CD4-positive, alpha-beta T cell treated with Interferon alpha-2 for 1 hour (primary cell): ENCODE measurements at regions not wholly inside any gene's neighbourhood (a gene's known extent, or its start where the extent isn't known, plus 50 kb on each side); places are given as distances from the start of the nearest gene placed in this dataset.

Experiments
- DNase-seq, 2 donors: peaks; one replicate each; pipeline ENCODE4 v3.0.0-alpha.2; 2020 to 2022

DNA sequence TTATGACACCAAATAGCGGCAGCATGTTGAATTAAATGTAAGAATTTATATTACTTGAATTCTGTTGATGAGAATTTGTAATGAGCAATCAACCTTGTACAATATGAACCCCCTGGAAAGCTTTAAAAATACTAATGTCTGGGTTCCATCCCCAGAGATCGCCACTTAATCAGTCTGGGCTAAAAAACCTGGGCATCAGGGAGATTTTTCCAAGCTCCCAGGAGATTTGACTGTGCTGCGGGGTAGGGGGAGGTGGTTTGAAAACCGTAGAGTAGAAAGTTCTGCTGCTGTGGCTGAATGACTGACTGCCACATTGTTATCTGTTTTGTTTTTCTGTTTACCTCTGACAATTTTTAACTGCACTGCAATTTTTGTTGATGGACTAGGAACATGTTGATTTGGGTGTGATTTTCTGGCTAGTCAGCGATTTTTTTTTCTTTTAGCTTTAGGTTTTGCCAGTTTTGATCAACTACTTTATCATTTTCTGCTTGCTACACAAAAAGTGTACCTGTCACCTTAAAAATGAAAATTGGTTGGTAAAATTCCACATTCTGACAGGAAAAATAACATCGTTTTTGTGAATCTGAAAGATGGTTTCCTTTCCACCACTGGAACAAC lies 79.3 kb downstream of the PCTP start:
- DNase-seq = no peak

DNA sequence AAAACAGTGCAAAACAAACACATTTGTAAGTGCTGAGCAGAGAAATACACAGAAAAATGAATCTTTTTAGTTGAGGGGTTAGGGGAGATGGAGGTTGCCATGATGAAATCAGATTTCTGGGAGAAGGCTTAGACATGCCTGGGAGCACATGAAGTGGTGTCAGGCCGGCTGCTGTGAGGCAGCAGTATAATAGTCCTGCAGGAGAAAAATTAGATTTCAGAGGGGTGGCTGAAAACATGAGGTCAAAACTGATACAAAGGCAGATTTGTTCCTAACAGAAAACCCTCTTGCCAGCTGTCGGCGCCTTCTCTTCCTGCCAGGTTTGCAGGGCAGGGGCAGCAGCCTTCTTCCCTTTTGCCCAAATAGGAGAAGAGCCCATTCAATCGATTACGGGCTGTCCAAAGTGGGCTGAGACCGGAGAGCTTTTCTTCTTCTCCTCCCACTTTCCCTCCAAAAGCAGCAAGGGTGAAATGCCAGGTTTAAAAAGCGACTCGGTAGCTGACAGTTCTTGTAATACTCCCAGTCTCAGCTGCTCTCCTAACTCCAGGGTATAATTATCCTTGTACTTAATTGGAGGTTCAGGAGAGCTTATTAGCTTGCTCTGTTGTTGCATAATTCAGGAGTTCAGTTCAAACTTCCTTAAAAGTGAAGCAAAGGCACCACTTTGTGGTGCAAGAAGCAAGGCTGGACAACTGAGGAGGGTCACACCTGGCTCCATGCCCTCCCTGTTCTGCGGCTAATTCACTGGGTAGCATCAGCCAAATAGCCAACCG lies 80.0 kb downstream of the PCTP start:
- no peak for DNase-seq

DNA sequence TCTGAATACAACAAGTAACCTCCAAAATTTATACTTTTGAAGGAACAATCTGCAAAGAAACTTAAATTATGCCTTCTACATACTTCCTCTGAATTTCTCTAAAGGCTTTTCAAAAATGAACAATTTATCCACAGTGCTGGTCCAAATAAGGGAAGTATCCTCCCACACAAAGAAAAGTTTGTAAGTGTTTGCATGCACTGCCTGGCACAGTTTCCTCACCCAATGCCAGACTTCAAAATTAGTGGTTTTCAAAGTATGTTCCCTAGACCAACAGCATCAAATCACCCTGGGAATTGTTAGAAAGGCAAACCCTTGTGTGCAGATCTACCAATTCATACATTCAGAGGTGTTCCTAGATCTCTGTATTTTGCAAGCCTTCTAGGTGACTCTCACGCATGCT lies 82.5 kb downstream of the PCTP start:
- no peak for DNase-seq

DNA sequence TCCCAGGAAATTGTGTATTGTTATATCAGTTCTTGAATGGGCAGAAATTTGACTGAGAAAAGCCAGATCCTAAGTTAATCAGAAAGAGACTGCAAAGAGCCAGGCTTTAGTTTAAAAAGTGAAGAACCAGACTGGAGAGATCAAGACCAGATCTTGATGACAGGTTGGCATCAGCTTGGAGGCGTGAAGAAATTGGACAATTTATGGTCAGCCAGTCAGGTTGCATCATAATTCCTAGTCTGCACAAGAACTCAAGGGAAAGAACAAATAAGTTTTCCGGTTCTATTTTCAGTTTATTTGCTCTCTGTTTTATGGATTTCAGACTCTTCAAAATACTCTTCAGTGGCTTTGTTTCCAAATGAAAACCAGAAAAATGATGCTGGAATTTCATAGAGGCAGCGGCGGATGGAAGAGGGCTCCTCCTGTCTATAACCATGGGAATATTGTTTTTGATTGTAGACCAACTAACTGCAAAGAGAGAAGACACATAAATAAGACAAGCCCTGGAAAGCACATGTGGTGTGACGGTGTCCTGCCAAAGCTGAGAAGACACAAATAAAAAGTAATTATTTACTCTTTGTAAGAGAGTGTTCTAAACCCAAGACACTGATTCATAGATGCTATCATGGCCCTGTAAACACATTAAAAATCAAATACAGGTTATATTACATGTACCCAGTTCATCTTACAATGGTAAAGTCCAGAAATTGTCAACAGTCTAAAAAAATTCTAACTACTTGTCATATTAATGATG lies 91.7 kb downstream of the PCTP start:
- DNase-seq = no peak

DNA sequence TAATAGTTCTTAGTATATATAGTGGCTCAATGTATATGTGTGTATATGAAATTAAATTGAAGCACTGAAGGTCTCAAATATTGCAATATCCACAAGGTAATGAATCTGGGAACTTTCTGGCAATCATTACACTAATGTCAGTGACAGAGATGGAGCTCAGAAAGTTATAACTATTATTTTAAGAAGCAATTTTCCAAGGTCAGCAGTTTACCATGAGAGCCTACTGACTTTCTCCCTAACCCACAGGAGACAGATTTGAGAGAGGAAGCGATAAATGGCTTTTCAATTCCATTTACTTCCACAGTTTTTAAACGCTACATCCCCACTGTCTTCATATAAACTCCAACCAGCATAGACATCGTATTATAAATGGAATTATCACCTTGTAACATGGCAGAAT lies 92.9 kb downstream of the PCTP start:
- DNase-seq = no peak

DNA sequence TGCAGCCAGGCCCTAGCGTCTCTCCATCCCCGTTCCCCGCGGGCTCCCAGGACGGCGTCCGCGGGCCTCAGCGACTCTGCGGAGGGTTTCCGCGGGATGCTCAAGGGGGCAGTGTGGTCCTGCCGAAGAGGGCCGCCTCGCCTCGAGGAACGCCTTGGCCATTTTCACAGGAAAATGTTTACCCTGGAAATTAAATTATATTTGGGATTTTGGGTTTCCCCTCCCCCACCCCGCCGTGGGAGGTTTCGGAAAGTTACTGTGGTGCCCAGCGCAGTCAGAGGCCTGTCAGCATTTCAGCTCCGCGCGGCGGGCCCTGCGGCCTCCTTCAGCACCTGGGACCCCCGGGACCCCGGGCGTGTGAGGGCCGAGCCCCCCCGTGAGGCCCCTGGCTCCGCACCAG lies 94.5 kb downstream of the PCTP start:
- no peak for DNase-seq

DNA sequence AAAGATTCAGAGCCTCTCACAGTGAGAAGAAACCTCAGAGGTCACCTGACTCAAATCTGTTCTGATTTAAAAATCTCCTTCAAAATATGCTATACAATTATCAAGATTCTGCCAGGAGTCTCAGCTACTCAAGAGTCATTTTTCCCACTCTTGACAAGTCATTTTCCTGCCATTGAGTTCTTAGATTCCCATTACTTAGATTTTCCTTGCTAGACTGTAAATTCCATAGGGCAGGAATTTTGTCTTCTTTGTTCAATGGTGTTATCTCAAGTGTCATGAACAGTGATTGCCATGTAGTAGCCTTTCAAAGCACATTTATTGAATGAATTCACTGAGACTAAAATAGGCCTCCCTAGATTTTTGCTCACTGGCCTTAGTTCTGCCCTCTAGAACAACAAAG lies 95.9 kb downstream of the PCTP start:
- DNase-seq = no peak

DNA sequence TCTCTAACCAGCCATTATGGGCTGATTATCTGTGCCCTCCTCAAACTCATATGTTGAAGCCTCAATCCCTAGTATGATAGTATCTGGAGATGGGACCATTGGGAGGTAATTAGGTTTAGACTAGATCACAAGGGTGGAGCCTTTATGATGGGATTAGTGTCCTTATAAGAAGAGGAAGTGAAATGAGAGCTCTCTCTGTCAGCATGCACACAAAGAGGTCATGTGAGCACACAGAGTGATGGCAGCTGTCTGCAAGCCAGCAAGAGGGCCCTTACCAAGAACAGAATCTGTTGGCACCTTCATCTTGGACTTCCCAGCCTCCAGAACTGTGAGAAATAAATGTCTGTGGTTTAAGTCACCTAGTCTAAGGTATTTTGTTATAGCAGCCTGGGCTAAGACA lies 101.9 kb downstream of the PCTP start:
- no peak for DNase-seq

DNA sequence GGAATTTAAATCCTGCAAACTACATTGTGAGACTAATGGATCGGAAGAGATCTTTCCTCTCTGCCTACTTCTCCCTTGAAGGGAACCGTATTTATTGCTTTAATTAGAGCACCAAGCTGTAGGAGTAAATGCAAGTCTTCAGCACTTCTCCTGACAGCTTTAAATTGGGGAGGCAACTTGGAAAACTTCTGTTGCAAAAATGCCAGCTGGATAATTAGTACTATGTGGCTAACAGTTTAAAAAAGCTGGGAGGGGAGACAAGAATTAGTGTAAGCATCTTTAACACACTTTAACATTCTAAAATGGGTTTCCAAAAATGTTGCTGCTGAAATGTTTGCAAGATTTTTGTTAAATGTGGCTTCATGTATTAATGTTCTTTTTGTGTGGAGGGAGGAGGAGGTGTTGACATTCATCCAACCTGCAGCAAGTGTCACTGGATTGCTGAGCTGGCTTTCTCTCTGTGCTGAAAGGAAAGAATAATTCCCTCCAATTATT lies 108.5 kb downstream of the PCTP start:
- DNase-seq = no peak

DNA sequence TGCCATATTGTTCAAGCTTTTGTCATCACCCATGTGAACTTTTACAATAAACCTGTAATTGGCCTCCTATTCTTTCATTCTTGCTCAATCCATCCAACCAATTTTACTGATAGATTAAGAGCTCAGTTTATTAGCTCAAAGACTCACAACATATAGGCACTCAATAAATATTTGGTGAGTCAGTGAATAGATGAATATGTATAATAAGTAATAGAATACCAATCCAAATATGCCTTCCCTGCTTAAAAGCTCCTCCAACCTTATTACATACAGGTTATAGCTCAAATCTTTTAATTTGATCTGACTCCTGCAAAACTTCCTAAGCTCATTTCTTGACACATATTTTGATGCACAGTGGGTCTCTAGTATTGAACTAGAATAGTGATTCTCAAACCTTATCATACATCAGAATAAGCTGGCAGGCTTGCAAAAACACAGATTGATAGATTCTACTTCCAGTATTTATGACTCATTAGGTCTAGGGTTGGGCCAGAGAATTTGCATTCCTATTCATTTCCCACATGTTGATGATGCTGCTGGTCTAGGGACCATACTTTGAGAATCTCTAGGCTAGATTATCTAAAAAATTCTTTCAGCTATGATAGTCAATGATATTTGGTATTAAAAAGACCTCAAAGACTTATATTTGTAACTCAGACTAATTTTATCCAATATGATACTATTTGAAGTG lies 114.4 kb downstream of the PCTP start:
- no peak for DNase-seq

DNA sequence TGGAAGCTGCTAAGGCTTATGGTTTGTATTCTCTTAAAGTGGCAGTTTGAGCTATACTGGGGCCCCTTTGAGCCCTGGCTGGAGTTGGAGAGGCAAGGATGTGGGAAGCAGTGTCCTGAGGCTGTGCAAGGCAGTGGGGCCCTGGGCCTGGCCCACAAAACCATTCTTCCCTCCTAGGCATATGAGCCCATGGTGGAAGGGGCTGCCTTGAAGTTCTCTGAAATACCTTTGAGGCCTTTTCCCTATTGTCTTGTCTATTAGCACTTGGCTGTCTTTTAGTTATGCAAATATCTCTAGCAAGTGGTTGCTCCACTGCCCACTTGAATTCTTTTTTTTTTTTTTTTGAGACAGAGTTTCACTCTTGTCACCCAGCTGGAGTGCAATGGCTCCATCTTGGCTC lies 119.2 kb downstream of the PCTP start:
- DNase-seq = no peak

DNA sequence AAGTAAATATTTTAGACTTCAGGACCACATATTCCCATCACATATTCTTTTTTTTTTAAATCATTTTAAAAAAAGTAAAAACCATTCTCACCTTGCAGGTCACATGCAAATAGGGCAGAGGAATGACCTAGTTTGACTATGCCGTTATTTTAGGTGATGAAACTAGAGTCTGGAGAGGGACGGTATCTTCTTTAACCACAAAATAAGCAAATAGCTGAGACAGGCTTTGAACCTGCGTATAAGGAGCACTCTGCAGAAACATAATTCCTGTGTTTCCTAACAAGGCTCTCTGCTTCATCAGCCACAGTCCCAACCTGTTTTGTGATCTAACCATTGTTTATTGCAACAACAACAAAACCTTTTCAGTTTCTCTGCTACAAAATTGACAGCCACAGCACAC lies 121.5 kb downstream of the PCTP start:
- DNase-seq = no peak

DNA sequence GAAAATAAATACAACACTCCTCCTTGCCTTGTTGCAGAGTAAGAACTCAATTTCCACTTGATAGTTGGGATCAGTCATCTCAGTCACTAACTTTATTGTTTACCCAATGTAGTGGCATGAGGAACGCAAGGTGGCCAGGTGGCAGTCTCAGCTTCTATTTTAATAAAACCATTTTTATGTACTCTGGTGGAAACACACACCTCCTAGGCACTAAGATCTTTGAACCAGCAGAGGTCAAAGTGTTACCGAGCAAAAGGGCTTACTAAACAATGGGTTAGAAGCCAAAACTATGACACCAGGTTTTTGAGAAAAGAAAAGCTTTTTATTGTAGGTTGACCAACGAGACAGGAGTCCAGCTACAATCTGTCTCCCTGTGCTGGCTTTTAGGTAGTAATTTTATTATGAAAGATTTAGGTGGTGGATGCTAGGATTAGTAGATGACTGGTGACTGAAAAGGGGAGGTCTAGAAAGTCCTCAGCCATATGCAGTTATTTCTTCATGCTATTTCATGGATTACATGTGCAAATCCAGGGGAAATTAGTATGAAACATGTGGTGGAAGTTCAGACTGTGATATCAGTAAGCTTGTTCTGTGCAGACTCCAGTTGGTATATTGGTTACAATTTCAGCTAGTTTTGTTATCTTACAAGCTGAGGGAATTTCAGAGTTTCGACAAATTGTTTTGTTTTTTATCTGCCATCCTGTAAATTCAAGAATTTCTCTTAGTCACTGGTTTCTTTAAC lies 122.3 kb downstream of the PCTP start:
- no peak for DNase-seq

DNA sequence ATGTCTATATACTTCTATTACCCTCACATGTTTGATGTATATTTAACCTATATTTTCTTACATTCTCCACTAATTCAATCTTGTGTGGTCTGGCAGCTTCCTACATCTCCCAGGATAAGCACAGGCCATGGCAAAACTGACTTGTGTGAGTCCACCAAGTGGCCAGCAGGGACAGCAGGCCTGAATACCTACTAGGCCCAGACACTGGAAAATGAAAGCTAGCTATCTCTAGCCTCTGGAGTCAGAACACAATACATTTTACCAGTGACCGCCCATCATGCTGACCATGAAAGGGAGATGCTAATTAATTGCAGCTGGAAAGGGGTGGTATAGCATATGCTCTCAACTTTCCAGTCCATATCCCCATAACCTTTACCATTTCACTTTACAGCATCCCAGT lies 132.3 kb downstream of the PCTP start:
- DNase-seq = no peak

DNA sequence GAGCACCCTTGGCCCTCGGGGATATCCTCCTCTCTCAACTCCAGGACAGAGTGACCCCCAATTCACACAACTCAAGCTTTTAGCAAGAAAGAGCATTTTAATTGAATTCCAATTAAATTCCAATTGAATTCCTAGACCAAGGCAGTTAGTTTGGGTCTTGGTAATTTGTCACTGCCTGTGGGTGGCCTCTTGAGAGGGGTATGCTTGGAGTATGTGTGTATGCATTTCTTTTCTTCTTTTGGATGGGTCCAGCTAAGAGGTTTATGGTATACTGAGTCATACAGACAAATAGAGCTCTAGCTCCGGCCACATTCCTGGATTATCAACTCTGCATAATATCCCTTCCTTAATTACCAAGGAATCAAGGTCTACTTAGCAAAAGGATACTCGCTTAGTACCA lies 136.7 kb downstream of the PCTP start:
- DNase-seq = no peak

DNA sequence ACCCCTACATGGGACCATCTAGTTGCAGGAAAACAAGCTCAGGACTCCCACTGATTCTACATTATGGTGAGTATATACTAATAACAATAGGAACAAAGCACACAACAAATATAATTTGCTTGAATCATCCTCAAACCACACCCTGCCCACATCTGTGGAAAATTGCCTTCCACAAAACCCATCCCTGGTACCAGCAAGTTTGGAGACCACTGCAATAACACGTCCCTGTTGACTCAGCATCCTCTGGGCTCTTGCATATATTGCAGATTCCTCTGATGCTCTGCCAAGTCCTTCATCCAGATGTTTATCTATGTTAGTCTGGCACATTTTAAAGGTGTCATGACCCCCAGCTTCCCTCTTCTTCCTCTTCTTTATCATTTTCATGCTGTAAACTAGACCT lies 138.4 kb downstream of the PCTP start:
- DNase-seq = no peak

DNA sequence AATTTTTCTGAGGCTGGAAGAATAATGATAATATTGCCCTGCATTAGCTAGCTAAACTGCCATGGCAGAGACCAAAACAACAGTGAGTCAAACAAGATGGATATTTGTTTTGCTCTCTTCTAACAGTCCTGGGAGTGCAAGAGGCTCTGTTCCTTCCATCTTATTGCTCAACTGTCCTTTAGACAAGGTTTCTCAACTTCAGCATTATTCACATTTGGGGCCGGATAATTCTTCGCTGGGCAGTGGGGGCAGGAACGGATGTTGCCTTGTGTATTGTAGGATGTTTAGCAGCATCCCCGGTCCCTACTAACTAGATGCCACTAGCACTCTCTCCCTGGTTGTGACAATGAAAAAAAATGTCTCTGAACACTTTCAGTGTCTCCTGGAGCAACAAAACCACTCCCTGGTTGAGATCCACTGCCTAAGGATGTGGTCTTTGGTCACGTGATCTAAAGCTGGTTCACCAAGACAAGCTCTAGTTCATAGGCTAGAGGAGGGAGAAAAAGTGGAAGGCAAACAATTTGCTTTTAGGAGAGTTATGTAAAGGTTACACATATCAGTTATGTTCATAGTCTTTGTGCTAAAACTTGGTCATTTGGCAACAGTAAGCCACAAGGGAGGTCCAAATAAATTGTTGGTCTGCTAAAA lies 144.4 kb downstream of the PCTP start:
- DNase-seq = no peak

DNA sequence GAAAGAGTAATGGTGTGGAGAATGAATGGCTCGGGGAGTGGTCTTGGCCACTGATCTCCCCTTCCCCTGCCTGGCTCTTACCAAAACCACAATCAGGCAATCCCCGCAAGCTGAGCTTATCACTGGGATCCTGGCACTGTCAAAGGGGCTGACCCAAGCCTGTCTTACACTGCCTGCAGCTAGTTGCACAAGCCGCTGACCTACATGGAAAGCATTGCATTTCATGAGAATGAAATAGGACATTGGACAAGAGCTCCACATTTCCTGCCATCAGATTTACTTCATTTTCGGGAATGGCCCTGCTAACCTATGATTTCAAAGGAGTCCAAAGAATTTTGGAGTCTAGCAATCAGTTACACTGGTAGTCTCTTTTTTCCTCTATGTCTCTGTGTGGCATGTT lies 146.4 kb downstream of the PCTP start:
- DNase-seq = no peak

DNA sequence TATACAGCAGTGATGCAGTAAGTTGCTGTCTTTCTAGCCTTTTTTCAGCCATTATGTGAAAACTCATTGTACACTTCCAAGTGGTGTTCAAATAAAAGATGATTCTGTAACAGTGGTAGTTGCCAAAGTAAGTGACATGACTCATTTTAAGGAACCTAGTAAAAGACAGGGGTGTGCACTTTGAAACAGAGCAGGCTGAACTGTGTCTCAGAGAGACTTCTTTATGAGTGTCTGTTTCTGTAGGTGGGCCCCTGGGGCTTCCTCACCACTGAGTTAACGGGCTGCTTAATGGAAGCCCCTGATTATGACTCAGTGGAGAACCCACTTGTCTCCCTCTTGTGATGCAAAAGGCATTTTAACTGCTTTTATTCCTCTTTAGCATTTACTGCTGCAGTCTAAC lies 147.3 kb downstream of the PCTP start:
- no peak for DNase-seq

DNA sequence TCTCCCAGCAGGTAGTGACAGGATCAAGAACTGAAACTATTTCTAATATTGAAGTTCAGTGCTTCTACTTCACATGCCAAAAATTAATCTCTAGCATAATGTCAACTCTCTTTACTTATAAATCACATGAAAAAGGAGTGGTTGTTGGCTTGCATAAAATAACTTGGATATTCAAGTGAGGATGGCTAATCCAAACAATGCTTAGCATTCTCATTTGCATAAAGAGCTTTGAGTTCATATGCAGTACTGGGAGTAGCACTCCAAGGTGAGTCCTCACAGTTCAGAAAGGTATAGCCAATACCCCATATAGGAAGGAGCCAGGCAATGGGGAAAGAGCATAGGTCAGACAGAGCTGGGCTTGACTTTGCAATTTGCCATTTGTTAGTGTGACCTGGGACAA lies 149.3 kb downstream of the PCTP start:
- no peak for DNase-seq

DNA sequence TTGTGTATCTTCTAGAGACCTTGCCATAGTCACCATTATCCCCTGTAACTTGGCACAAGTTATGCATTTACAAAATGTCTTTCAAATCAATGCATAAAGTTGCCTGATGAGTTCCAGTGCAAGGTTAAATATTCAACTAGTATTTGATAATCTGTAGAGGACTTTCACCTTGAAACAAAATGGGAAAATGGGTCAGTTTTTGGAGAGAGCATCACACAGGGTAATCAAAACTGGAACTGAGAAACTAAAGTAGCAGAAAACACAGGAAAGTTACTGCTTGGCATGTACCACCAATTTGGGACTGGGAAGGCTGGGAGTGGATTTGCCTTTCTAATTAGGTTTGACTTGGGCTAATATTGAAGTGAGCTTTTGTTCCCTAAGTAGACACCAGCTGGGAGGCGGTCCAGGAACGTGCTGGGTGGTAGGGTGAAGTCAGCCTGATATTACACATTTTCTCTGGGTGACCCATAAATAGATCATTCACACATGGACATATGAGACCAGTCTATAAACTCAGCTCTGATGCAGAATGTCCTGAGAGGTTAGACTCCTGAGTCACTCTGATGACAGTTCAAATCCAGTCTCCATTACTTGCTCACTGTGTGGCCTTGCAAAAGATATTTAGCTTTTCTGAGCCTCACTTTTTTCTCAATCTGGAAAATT lies 152.3 kb downstream of the PCTP start:
- DNase-seq = no peak

DNA sequence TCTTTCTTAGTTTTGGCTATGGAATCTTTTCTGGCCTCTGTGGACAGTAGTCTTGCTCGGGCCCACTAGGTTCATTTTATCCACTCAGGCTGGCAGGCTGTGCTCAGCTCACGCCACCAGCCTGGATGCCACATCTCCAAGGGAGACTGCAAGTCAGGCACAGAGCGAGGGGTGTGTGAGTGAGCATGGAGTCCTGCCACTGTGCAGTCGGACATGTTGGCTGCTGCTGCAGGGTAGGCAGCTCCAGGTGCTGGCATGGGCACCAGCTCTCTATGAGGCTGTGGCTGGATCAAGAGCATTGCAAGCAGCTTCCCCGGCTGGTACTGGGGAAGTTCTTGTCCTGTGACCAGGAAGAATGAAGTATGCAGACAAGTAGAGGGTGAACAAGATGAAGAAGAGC lies 158.9 kb downstream of the PCTP start:
- no peak for DNase-seq
